ENCODE measurements at regions not wholly inside any gene's neighbourhood (a gene's known extent, or its start where the extent isn't known, plus 50 kb on each side); places are given as distances from the start of the nearest gene placed in this dataset.
A peak's percentile ranks its signal among the peaks of the same experiment; 100 is the strongest.
"Not testable (repeated sequence)": the region's sequence is repeated elsewhere in the genome, so short reads cannot be mapped to it uniquely, and the experiment has no call there.

DNA sequence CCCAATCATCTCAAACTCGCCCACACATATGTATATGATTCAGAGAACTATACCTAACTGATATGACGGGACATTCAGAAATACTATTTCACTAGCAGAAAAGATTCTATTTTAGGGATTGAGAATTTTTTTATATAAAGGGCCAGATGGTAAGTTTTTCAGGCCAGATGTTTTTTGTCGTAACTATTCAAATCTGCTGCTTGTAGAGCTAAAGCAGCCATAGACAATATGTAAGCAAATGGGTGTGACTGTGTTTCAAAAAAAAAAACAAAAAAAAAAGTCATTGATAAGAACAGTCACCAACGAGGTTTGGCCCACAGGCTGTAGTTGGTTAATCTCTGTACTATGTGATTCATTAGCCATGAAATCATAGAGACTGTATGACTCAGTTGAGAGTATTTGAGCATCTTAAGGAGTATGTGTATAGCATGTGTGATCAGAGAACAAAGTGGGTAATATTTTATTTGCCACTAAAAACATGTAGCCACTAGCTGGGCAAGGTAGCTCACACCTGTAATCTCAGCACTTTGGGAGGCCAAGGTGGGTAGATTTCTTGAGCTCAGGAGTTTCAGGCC is 2724.7 kb downstream of the PCDH9 start:
- DNase-seq: no peak

DNA sequence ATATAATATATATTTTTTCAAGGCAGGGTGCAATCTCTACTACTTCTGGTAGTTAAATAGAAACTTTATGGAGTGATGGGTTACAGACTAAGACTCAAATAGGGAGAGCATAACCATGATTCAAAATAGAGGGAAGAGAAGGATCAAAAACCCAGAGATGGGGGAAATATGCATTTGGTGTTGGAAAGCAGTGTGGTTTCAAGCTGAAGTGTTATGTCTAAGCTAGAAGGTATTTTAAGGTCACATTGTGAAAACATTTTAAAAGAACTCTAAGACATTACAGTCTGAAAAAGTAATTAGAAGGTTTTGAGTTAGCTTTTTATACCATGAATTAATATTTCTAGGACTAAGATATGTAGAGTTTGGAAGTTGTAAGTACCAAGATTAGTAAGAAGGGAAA is 2741.4 kb downstream of the PCDH9 start:
- DNase-seq: no peak

DNA sequence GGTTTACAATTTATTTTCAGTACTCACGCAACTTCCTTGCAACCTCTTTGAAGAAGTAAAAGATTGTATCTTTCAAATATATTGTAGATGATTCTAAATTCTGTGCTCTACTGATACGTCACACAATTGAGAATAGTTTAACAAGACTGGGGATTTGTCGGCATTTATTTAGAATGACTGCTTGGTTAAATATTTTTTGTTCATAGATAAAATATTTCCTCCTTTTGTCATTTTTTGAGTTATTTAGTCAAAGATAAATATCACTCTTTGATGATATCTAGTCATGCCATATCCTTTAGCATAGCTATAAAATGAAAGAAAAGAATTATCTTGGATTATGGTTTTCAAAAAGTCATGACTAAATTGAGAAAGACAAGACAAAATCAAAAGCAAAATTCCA is 2747.8 kb downstream of the PCDH9 start:
- no peak for DNase-seq

DNA sequence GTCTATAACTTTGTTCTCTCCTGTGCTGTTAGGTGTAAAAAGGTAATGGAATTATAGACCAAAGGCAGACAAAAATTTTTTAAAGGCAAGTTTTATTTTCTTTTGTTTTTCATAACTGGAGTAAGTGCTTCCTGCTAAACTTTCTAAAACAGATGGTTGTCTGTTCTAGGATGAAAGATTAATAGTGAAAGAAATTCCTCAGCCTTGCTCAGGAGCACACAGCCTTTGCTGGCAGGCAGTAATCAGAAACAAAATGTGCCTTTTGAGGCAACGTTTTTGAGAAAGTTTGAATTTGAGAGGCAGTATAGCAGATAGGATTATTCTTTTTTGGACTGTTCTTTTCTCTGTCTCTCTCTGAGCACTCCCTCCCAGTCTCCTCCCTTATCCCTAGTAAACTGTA is 2749.5 kb downstream of the PCDH9 start:
- DNase-seq: no peak

DNA sequence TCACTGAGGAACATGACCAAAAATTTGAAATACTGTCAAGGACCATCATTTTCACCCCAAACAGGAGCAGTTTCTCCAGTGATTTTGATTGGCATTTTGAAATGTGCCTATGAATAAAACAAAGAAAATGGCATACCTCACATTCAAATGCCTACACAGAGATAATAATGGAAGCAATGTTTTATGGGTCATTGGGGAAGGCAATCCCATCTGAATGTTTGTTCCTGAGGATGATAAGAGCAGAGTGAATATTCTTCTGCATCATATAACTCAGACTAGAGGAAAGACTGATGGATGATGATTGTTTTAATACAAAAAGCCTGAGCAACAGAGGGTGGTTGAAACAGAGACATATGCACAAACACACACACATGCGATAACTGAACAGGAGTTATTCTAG is 2749.9 kb downstream of the PCDH9 start:
- no peak for DNase-seq

DNA sequence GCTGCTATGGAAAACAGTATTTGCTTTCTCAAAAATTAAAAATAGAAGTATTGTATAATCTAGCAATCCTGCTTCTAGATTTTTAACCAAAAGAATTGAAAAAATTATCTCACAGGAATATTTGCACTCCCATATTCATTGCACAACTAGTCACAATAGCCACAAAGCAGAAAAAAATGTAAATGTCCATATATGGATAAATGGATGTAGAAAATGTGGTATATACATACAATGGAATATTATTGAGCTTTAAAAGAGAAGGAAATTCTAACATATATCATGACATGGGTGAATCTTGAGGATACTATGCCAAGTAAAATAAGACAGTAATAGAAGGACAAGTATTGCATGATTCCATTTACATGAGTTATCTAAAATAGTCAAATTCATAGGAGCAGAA is 2753.0 kb downstream of the PCDH9 start:
- DNase-seq: no peak

DNA sequence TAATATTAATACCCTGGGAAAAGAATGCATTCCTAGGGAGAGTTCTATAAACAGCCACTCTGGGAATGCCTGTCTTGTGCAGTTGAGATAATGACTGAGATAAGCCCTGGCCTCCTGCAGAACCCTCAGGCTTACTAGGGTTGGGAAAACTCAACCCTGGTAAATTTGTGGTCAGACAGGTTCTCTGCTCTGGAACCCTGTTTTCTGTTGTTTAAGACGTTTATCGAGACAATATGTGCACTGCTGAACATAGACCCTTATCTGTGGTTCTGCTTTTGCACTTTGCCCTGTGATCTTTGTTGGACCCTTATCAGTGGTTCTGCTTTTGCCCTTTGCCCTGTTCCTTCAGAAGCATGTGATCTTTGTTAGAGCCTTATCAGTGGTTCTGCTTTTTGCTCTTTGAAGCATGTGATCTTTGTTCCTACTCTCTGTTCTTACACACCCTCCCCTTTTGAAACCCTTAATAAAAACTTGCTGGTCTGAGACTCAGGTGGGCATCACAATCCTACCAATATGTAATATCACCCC is 2754.0 kb downstream of the PCDH9 start:
- not testable (repeated sequence) for DNase-seq

DNA sequence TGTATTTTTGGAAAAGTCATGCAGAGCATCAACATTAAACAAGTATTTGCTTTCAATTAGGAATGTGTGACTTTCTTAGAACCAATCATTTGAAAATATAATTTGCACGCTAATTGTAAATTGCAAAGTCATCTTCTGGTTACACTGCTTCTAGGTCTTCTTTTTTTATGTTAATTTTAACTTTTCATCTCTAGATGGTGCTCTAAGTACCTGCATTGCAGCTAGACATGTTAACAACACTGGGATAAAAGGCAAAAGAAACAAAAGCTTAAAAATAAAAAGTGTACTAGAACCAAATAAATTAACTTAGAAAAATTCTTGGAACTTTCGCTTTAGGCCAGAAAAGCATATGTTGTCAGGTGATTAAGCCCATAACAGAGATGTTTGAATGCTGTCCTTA is 2758.2 kb downstream of the PCDH9 start:
- DNase-seq: peak; percentile 15

DNA sequence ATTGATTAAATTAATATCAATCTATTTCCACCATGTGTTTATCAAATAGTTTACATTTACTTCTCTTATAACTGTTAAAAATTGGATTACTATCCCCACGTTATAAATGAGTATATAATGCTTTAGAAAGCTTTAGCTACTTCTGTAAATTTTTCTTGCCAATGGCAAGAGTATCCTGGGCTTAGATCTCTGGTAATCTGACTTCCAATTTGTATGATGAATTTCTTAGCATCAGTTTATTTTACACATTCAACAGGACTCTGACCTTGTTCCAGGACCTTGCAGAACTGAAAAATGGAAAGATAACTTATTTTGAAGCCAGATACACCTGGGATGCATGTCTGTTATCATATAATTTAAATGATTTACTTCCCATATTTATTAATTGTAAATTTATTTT is 2759.4 kb downstream of the PCDH9 start:
- no peak for DNase-seq

DNA sequence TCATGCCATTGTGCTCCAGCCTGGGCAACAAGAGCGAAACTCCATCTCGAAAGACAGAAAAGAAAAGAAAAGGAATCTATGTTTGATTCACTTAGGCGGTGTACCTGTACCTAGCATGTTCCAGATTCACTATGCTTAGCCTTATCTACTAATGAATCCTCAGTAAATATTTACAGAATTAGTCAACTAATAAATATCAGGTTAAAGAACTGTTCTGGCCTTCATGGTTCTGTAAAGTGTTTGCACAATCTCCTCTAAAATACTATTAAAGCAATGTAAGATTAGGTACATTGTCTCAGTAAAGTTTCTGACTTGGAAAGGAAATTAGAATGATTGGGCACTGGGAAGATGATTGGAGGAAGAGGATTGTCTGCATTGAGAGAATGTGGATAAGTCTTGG is 2770.4 kb downstream of the PCDH9 start:
- no peak for DNase-seq

DNA sequence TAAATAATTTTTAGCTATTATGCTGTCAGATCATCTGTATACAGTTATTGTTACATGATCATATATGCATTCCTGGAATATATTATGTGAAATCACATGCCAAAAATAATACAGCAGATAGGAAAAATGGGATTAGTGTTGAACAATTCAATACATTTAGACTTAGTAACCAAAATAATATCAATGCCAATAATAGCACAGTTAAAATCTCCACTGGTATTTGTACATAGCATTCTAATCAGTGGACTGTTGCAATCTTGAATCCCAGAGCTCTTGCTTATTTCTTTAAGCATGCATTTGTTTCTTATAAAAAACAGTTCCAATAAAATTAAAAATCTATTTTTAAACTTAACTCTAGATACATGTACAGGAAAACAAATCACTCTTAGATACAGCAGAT is 2772.2 kb downstream of the PCDH9 start:
- no peak for DNase-seq

DNA sequence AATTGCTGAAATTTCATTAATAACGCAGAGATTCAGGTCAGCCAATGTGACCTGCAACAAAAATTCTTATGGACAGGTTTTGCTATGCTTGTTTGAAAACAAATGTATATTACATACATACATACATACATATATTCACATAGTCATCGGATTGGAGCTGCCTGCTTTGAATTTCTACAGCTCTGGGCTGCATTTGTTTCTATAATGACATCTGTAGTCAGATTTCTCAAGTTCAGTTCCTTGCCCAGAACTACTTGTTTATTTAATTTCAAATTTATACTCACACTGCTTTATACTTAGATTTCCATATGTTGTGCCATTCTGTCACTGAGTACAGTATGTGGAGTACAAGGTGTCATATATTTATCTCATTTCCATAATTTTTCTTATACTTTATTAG is 2775.0 kb downstream of the PCDH9 start:
- no peak for DNase-seq

DNA sequence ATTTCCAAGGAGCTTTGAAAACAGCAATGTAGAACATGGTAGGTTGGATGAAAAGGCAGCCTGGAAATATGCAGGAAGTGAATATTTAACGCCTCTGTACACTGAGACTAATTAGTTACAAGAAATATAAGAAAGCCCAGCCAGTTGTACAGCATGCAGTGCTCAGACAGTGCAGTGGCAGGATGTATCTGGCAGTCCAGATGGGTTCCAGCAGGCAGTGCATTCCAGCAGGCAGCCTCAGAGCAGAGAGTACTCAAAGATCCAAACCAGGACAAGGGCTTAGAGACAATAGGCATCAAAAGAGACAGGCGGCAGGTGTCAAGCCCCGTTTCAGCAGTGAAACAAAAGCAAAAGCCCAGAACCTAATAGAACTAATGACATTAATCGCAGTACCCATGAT is 2776.3 kb downstream of the PCDH9 start:
- no peak for DNase-seq

DNA sequence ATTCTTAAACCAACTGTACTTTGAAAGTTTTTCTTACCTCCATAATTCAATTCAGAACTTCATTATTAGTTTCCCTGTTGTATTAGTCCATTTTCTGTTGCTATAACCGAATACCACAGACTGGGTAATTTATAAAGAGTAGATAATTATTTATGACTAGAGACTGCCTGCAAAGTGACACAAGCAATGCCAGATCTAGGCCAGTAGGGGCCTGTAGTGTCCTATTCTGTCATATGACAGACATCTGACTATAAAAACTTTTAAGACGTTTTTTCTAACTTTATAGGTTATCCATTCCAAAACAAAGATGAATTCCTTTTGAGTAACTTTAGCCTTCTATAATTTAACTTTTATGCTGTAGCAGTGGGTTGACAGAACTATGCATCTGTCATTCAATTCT is 2783.8 kb downstream of the PCDH9 start:
- no peak for DNase-seq

DNA sequence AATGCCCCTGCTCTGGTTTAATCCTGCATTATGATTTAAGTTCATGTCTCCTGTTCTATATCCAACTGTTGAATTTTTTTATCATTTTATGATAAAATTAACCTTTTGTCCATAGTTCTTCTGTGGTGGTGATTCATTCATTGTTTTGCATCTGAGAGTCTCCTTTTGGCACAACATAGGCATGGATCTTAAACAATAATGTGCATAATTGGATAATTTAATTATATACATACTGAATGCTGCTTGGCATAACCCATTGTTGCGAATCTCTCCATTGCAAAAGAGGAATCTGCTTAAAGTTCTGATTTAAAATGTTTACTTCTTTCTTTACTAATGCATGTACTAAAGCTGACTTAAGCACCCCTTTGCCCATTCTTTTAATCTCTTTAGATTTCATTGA is 2788.4 kb downstream of the PCDH9 start:
- no peak for DNase-seq

DNA sequence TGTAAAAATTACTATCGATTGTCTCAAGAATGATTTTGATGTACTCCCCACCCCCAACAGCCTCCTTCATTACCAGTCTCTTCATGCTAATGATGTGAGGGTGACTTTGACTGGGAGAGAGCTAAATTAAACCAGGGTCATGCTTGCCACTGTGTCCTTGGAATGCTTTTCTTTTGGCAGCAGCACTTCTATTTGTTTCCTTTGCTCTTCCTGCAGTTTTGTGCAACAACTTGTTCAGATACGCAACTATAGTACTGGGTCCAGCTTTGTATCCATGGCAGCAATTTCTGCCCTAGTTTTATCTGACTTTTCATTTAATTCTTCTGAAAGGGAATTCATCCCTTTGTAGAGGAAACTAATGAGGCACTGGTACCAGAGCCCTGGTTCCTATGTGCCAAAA is 2792.1 kb downstream of the PCDH9 start:
- DNase-seq: no peak

DNA sequence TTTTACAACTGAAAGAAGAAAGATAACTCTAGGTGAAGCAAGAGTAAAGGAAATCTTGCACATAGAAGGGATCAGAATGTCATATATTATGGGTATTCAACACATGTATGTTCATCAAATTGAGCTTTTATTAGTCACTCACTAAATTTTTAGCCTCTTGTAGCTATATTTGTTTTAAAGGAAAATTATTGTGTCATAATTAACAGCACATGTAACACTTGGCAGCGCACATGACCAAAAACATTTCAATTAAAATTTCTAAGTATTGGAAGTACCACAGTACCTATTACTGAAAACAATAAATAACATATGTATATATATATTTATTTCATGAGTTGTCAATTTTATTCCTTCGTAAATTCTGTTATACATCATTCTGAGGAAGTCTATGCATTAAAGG is 2800.4 kb downstream of the PCDH9 start:
- DNase-seq: no peak

DNA sequence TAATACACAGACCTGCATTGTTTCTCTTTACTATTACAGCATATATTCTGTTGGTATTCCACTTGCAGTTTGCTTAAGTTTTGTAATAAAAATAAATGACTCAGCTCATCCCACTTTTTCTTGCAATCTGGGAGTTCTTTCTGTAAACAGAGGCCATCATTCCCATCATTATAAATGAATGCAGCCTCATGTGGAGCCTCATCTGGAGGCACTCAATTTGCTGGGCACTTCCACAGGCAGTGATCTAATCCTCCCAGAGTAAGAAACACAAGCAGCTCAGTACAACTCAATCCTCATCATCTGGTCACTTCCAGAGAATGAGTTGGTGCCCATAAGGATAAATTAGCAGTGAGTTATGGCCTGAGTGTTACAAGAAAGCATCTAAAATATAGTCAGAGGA is 2801.9 kb downstream of the PCDH9 start:
- no peak for DNase-seq

DNA sequence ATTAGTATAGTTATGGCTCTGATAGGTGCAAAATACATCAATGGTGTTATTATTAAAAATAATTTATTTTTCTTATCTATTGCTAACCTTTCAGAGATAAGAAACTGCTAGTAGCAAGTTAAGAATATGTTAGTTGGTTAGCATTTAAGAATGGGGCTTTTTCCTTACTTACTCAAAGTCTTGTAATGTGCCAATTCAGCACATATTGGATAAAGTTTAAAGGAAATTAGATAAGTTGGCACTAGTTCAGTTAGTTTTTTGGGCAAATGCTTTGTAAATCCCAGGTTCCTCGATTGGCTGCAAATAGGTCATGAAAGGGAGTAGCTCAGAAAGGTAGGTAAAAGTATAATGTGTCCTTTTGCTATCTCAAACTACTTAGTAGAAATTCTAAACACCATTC is 2806.7 kb downstream of the PCDH9 start:
- DNase-seq: no peak

DNA sequence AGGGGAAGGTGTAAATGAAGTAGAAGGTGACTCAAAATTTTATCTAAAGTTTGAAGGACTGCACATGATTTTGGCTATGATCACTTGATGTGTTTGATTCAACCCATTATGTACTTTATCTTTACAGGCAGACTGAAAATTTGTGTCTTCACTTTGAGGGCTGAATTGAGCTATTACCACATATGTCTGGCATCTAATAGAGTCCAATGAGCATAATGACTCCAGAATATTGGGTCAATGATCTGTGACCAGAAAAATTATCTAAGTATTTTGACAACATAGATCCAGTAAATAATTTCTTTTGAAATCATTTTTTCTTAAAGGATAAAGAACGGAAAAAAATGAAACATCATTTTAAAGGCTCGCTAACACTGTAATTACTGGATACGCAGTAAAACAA is 2810.0 kb downstream of the PCDH9 start:
- DNase-seq: no peak

DNA sequence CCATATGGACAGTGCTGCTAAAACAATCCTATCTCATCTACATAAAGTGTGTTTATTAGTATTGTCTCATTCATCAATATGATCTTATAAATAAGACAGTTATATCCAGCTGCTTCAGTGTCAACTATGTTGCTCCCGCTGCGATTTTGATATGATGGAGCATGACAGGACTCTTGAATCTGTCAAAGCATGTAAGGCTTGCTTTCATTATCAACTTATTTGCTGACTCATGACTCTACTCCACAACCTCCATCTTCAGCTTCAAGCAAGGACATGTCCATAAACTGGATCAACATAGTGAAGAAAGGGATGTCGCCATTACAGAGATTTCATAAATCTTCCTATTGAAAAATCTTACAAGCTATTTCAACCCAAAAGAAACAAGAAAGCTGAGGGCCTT is 2812.6 kb downstream of the PCDH9 start:
- DNase-seq: no peak

DNA sequence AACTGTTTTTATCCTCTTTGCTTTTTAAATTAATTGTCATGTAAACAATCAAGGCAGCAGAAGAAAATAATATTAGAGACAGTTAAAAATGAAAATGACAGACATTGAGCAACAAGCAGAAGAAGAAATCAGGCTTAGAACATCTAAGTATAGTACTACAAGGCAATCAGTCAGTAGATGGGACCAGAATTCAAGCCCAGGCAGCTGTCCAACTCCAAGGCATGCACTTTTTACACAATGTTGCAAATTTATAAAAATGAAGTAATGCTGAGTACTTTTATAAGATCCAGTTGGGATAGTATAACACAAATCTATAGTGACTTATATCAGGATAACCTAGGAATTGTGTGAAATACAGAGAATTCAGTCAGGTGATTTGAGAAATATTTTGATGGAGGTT is 2815.8 kb downstream of the PCDH9 start:
- no peak for DNase-seq

DNA sequence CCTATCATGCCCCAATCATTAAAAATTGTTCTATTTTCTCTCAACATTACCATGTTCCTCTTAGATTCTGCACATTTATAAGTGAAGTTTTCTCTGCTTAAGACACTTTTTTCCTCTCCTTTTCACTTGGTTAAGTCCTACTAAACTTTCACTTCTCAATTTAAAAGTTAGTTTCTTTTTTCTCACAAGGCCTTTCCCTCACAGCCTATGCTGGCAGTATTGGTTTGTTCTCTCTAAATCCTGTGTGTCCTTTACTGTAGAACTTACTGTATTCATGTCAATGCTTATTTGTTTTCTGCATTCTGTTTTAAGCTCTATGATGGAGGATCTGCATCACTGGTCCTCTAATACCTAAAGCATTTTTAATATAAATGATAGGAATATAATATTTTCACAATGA is 2816.6 kb downstream of the PCDH9 start:
- DNase-seq: no peak

DNA sequence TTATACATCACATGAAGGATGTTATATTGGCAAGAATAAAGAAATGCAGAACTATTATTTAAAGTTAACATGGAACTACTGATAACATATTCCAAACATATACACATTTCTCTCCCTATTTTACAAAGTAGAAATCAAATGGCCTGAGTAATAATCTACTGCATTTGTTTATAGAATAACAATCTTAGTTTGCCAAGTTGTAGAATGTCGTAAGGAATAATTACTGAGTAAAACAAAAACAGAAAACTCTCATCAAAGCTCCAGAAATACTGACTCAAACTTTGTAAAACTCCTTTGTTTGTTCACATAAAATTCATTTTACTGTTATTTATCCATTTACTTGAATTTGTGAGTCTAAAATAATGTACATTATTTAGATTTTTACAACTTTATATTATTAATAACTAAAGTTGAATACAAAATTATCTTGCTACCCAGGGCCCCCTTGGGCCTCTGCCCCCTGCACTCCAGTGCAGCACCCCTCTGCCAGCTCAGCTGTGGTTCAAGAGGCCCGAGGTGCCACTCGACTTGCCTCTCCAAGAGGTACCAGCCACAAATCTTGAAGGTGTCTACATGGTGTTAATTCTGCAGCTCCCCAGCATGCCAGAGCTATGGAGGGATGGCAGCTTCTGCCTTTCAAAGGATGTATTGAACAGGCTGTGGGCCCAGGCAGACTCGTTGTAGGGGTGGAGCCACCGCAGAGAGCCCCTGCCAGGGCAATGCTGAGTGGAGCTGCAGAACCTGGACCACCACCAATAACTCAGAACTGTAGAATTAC is 2819.7 kb downstream of the PCDH9 start:
- no peak for DNase-seq

DNA sequence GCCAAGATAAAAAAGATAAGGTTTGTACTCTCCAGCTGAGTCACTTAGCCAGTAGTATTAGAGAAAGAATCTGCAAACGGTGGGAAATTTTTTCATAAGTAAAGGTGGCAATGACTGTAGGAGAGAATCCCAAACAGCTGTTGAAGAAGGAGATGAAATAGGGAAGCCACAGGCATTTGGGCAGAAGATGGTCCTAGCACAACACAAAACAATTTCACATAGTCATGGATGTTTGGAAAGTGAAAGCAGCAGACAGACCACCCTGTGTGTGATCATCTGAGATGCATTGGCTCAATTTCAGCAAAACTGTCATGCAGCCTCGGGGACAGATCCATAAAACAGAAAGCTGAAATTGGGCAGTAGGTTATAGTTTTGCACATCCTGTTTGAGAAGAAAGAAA is 2832.4 kb downstream of the PCDH9 start:
- peak; percentile 16 for DNase-seq

All from hindlimb muscle (tissue), 1 donor.